ENCODE measurements at regions not wholly inside any gene's neighbourhood (a gene's known extent, or its start where the extent isn't known, plus 50 kb on each side); places are given as distances from the start of the nearest gene placed in this dataset.
"Not testable (repeated sequence)": the region's sequence is repeated elsewhere in the genome, so short reads cannot be mapped to it uniquely, and the experiment has no call there.

DNA sequence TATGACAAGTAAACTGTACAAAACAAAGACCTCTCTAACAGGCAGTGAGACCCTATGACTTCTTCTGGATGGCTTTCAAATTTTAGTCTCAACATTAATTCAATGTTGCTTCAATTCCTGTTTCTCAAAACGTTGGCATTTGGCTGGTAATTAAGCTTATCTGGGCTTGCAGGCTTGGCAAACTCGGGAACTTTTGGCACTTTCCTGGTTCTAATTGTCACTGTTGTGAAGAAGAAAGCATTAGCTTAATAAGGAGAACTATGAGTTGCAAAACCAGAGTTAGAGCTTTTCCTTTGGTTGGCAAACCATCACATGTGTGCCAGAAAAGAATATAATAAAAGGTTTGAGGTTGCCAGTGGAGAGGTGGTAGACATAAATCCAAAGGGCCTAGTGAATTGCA, 698.3 kb downstream of the LRRIQ3 start:
- Mint-ChIP-seq H3K27me3 (ENCODE audit: low read depth) (no peaks in the 10 kb centered on the region), H3K4me1 (ENCODE audit: low read depth) (no peaks in the 10 kb centered on the region), H3K27ac (no peak overlapping the region), H3K4me3 (no peak overlapping the region), H3K9me3 (peaks cover 9% of the 10 kb centered on the region), H3K36me3 (ENCODE audit: low read depth) (no peaks in the 10 kb centered on the region)
- intact Hi-C loops (cut with micrococcal nuclease), result no loop called here
- CTCF ChIA-PET, result no interaction called here
- DNase-seq, result no peak

DNA sequence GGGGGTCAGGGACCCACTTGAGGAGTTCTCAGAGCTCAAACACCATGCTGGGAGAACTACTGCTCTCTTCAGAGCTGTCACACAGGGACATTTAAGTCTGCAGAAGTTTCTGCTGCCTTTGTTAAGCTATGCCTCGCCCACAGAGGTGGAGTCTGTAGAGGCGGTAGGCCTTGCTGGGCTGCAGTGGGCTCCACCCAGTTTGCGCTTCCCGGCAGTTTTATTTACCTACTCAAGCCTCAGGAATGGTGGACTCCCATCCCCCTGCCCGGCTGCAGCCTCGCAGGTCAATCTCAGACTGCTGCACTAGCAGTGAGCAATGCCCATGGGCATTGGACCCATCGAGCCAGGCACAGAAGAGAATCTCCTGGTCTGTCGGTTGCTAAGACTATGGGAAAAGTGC, 706.4 kb downstream of the LRRIQ3 start:
- Mint-ChIP-seq H3K9me3 (peaks cover 10% of the 10 kb centered on the region), H3K27me3 (ENCODE audit: low read depth) (no peaks in the 10 kb centered on the region), H3K4me3 (no peak overlapping the region), H3K36me3 (ENCODE audit: low read depth) (no peaks in the 10 kb centered on the region), H3K4me1 (ENCODE audit: low read depth) (no peaks in the 10 kb centered on the region), H3K27ac (no peak overlapping the region)
- intact Hi-C loops (cut with micrococcal nuclease), result no loop called here
- no peak for DNase-seq
- CTCF ChIA-PET, result no interaction called here

DNA sequence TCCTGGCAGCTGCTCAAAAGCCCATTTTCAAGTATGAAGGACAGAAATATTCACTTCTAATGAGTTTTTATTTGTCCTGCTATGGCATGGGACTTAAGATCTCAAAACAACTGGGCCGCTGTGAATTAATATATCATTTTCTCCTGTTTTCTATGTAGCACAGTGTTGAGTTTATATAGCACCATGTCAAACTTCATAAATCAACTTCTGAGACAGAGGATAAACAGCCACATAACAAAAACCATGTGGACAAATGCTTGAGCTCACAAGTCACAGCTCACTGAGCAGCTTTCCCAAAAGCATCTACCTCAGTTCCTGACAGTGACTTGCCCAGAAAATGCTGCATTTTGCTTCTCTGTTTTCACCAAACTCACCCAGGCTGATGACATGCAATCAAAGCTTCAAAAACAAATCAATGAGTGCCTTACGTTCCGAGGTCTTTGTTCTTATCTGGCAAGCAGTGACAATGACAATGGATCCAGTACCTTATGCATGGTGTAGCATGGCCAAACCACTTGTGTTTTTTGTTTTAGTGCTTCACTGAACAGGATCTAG, 722.6 kb downstream of the LRRIQ3 start:
- Mint-ChIP-seq H3K4me3 (no peak overlapping the region), H3K9me3 (peaks cover 9% of the 10 kb centered on the region), H3K27me3 (ENCODE audit: low read depth) (no peaks in the 10 kb centered on the region), H3K27ac (no peak overlapping the region), H3K4me1 (ENCODE audit: low read depth) (no peaks in the 10 kb centered on the region), H3K36me3 (ENCODE audit: low read depth) (no peaks in the 10 kb centered on the region)
- no peak for DNase-seq
- CTCF ChIA-PET, result no interaction called here
- intact Hi-C loops (cut with micrococcal nuclease), result no loop called here

DNA sequence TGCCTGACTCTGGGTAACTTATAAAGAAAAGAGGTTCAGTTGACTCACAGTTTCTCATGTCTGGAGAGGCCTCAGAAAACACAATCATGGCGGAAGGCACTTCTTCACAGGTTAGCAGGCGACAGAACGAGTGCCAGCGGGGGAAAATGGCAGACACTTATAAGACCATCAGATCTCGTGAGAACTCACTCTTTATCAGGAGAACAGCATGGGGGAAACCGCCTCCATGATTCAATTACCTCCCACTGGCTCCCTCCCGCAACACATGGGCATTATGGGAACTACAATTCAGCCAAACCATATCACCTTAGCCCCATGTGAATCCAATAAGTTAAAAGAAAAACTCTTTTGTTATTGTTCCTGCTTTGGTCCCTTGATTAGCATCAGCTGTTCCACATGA, 725.2 kb downstream of the LRRIQ3 start:
- no peaks in the 10 kb centered on the region for H3K27me3 Mint-ChIP-seq (ENCODE audit: low read depth)
- DNase-seq, result no peak
- intact Hi-C loops (cut with micrococcal nuclease), result no loop called here
- H3K9me3 Mint-ChIP-seq, result peaks cover 9% of the 10 kb centered on the region
- no peak overlapping the region for H3K27ac Mint-ChIP-seq
- H3K36me3 Mint-ChIP-seq (ENCODE audit: low read depth), result no peaks in the 10 kb centered on the region
- no peaks in the 10 kb centered on the region for H3K4me1 Mint-ChIP-seq (ENCODE audit: low read depth)
- CTCF ChIA-PET, result no interaction called here
- H3K4me3 Mint-ChIP-seq, result no peak overlapping the region

DNA sequence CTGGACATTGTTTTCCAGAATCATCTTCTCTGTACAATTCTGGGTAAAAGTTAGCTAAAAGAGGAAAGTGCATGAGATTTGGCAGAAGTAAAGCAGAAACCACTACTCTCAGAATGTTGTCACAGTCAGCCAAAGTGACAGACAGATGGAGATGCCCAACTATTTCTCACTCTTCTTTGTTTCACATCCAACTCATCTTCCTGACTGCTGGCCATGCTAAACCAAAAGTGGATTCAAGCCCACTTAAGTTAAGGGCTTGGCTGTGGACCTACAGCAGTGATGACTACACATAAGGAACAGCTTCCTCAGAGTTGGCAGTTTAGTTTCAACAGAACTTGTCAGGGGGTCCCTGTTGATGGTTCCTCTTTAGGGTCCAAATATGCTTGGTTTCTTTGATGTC, 730.2 kb downstream of the LRRIQ3 start:
- H3K9me3 Mint-ChIP-seq, result peaks cover 3% of the 10 kb centered on the region
- H3K36me3 Mint-ChIP-seq (ENCODE audit: low read depth), result no peaks in the 10 kb centered on the region
- intact Hi-C loops (cut with micrococcal nuclease), result no loop called here
- CTCF ChIA-PET, result no interaction called here
- no peak overlapping the region for H3K27ac Mint-ChIP-seq
- no peaks in the 10 kb centered on the region for H3K27me3 Mint-ChIP-seq (ENCODE audit: low read depth)
- H3K4me3 Mint-ChIP-seq, result no peak overlapping the region
- no peak for DNase-seq
- no peaks in the 10 kb centered on the region for H3K4me1 Mint-ChIP-seq (ENCODE audit: low read depth)

DNA sequence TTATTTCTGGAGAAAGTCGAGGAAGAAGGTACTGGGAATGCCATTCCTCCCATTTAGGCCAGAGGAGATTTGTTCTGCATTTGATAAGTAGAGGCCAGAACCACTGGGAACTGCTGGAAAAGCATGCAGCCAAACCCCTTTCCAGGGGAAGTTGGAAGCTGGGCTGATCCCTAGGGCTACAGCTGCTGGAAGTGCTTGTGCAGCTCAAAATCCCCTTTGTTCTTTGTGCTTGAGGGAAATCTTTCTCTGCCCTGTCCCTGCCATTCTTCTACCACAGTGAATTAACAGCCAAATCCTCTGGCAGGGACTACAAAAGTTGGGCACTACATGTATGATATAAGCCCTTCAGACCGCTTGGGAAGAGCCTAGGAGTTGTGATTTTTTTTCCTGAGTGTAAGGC, 734.1 kb downstream of the LRRIQ3 start:
- intact Hi-C loops (cut with micrococcal nuclease), result no loop called here
- Mint-ChIP-seq H3K27me3 (ENCODE audit: low read depth) (no peaks in the 10 kb centered on the region), H3K4me1 (ENCODE audit: low read depth) (no peaks in the 10 kb centered on the region), H3K9me3 (peaks cover 1% of the 10 kb centered on the region), H3K4me3 (no peak overlapping the region), H3K27ac (no peak overlapping the region), H3K36me3 (ENCODE audit: low read depth) (no peaks in the 10 kb centered on the region)
- no peak for DNase-seq
- CTCF ChIA-PET, result no interaction called here

DNA sequence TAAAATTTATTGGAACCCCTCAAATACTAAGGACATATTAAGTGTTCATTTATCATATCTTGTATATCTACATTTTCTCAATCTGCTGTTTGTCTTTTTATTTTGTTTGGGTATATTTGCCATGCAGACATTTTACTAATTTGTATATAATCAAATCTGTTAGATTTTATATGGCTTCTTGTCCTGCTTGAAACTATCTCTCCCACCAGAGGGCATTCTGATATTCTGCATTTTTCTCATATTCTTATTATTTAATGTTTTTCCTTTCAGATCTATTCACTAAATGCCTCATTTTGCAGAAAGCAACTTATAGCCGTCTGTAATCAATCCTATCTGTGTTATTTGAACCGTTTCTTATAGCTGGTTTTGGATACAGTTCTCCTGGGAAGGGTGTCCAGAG, 745.5 kb downstream of the LRRIQ3 start:
- no peaks in the 10 kb centered on the region for H3K4me1 Mint-ChIP-seq (ENCODE audit: low read depth)
- no peak overlapping the region for H3K4me3 Mint-ChIP-seq
- no peak overlapping the region for H3K27ac Mint-ChIP-seq
- DNase-seq, result no peak
- H3K9me3 Mint-ChIP-seq, result no peaks in the 10 kb centered on the region
- no peaks in the 10 kb centered on the region for H3K36me3 Mint-ChIP-seq (ENCODE audit: low read depth)
- CTCF ChIA-PET, result no interaction called here
- intact Hi-C loops (cut with micrococcal nuclease), result no loop called here
- no peaks in the 10 kb centered on the region for H3K27me3 Mint-ChIP-seq (ENCODE audit: low read depth)

DNA sequence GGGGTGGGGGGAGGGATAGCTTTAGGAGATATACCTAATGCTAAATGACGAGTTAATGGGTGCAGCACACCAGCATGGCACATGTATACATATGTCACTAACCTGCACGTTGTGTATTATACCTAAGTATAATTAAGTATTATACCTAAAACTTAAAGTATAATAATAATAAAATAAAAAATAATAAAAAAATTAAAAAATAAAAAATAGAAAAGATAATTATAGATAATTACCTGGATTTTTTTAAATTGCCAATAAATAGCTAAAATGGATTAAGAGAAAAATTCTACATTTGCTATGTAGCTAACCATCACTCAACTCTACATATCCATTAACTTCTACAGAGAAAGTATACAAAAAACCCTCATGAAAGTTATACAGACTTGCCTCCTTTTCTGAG, 747.3 kb downstream of the LRRIQ3 start:
- intact Hi-C loops (cut with micrococcal nuclease); H3K27me3 Mint-ChIP-seq (ENCODE audit: low read depth); H3K9me3 Mint-ChIP-seq; H3K4me1 Mint-ChIP-seq (ENCODE audit: low read depth); H3K36me3 Mint-ChIP-seq (ENCODE audit: low read depth); H3K27ac Mint-ChIP-seq; H3K4me3 Mint-ChIP-seq; DNase-seq; CTCF ChIA-PET: not testable (repeated sequence)

DNA sequence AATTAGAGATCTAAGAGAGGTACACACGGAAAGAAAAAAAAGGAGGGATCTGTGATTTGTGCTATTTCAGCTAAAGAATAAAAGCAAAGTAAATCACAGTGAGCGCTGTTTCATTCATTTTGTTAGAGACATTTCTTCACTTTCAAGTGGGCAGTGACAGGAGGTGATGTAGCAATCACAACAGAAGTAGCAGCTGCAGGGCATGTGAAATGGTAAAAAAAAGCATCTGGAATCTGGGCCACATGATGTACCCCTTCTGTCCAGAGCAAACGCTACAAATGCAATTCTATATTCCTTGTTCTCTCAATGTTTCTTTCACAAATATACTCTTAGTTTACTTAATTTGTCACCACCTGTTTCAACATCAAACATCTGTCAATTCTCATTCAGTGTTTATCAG, 786.5 kb downstream of the LRRIQ3 start:
- H3K36me3 Mint-ChIP-seq (ENCODE audit: low read depth), result no peaks in the 10 kb centered on the region
- H3K9me3 Mint-ChIP-seq, result peaks cover 4% of the 10 kb centered on the region
- H3K4me1 Mint-ChIP-seq (ENCODE audit: low read depth), result no peaks in the 10 kb centered on the region
- H3K27me3 Mint-ChIP-seq (ENCODE audit: low read depth), result no peaks in the 10 kb centered on the region
- no peak overlapping the region for H3K4me3 Mint-ChIP-seq
- H3K27ac Mint-ChIP-seq, result no peak overlapping the region
- CTCF ChIA-PET, result no interaction called here
- DNase-seq, result no peak
- intact Hi-C loops (cut with micrococcal nuclease), result no loop called here

DNA sequence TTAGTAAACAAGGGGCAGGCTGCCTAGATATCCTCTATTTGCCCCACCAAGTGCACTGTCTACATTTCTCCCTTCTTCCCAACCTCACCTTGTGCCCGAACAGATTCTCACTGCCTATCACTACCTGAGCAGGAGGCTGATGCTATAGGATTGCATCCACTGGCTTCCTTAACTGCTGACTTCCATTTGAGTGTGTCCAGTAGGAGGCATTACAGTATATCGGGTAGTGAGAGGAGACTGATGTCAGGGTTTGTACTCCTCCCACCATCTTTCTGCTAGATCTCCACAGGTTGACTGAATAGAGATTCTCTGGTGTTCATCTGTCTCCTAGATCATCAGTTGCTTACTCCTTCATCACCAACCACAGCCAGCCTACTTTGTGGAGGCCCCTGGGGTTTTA, 796.3 kb downstream of the LRRIQ3 start:
- Mint-ChIP-seq H3K27me3 (ENCODE audit: low read depth) (no peaks in the 10 kb centered on the region), H3K9me3 (no peaks in the 10 kb centered on the region), H3K4me3 (no peak overlapping the region), H3K4me1 (ENCODE audit: low read depth) (no peaks in the 10 kb centered on the region), H3K27ac (no peak overlapping the region), H3K36me3 (ENCODE audit: low read depth) (no peaks in the 10 kb centered on the region)
- CTCF ChIA-PET, result no interaction called here
- DNase-seq, result no peak
- intact Hi-C loops (cut with micrococcal nuclease), result no loop called here

DNA sequence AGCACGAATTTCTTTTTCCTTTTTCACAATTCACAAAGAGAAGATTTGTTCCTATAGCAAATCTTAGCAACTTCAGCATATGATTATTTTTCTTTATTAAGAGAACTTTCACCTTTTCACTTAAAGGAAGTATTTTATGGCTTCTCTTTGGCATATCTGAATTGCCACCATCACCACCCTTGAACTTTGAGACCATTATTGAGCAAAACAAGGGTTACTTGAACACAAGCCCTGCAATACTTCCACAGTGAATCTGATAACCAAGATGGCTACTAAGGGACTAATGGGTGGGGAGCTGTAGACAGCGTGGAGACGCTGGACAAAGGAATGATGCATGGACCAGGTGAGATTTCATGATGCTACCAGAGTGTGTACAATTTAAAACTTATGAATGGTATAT, 815.0 kb downstream of the LRRIQ3 start:
- CTCF ChIA-PET, result no interaction called here
- no peaks in the 10 kb centered on the region for H3K4me1 Mint-ChIP-seq (ENCODE audit: low read depth)
- peaks cover 3% of the 10 kb centered on the region for H3K9me3 Mint-ChIP-seq
- no peaks in the 10 kb centered on the region for H3K36me3 Mint-ChIP-seq (ENCODE audit: low read depth)
- no peak for DNase-seq
- intact Hi-C loops (cut with micrococcal nuclease), result no loop called here
- H3K27ac Mint-ChIP-seq, result no peak overlapping the region
- H3K4me3 Mint-ChIP-seq, result no peak overlapping the region
- H3K27me3 Mint-ChIP-seq (ENCODE audit: low read depth), result no peaks in the 10 kb centered on the region

DNA sequence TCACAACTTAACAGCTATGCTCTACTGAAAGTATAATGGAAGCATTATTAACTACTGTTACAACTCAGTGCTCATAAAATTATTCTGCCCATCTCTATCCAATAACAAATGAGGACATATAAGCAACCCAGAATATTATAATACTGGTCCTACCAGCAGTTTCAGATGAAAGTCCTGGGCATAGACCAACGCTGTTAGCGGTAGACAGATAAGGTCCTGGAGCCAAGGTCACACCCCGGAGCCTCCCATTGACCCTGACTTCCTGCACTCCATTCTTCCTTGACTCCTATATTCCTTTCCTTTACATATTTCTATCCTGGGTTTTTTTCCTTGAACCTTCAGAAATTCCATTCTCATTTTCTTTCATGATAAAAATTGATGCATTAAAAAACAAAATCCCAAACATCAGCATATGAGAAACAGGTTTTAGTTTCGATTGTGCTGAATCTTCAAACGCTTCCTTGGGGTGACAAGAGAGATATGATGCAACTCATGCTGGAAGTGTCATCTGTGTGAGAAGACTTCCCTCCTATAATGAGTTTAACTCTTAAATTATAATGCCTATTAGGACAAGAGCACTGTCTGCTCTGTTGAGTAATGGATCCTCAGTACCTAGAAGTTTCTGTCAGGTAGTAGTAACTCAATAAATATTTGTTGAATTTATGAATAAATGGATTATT, 831.1 kb downstream of the LRRIQ3 start:
- intact Hi-C loops (cut with micrococcal nuclease), result no loop called here
- Mint-ChIP-seq H3K27me3 (ENCODE audit: low read depth) (no peaks in the 10 kb centered on the region), H3K36me3 (ENCODE audit: low read depth) (no peaks in the 10 kb centered on the region), H3K4me3 (no peak overlapping the region), H3K9me3 (peaks cover 3% of the 10 kb centered on the region), H3K27ac (no peak overlapping the region), H3K4me1 (ENCODE audit: low read depth) (no peaks in the 10 kb centered on the region)
- DNase-seq, result no peak
- CTCF ChIA-PET, result no interaction called here

DNA sequence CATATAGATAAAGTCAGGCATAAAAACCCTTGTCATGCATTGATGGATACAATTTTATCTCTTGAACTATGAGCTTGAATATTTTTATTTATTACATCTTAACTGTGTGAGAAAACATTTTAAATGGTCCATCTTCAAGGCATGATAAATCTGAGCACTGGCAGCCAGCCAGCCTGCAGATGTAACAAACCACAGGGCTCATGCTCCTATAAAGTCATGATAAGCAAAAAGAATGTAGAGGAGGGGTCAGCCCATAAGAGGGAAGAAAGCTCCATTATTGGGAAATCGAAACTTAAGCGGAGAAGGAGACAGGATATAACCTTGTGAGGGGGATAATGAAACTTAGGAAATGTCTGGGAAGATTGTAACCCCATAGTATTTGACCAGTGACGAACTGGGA, 839.0 kb downstream of the LRRIQ3 start:
- Mint-ChIP-seq H3K9me3 (peaks cover 8% of the 10 kb centered on the region), H3K4me1 (ENCODE audit: low read depth) (no peaks in the 10 kb centered on the region), H3K27me3 (ENCODE audit: low read depth) (no peaks in the 10 kb centered on the region), H3K4me3 (no peak overlapping the region), H3K27ac (no peak overlapping the region), H3K36me3 (ENCODE audit: low read depth) (no peaks in the 10 kb centered on the region)
- intact Hi-C loops (cut with micrococcal nuclease), result no loop called here
- CTCF ChIA-PET, result no interaction called here
- DNase-seq, result no peak

DNA sequence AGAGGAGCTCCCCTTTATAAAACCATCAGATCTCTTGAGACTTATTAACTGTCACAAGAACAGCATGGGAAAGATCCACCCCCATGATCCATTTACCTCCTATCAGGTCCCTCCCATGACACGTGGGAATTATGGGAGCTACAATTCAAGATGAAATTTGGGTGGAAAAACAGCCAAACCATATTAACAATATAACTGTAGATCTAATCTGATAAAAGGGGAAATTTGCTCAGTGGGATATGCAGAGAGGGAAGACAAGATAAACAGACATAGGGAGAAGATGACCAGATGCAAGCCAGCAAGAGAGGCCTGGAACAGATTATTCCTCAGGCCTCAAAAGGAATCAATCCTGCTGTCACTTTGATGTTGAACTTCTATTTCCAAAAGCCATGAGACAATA, 841.5 kb downstream of the LRRIQ3 start:
- H3K9me3 Mint-ChIP-seq, result peaks cover 8% of the 10 kb centered on the region
- H3K36me3 Mint-ChIP-seq (ENCODE audit: low read depth), result no peaks in the 10 kb centered on the region
- H3K4me3 Mint-ChIP-seq, result no peak overlapping the region
- CTCF ChIA-PET, result no interaction called here
- no peaks in the 10 kb centered on the region for H3K27me3 Mint-ChIP-seq (ENCODE audit: low read depth)
- no peak for DNase-seq
- no peaks in the 10 kb centered on the region for H3K4me1 Mint-ChIP-seq (ENCODE audit: low read depth)
- intact Hi-C loops (cut with micrococcal nuclease), result no loop called here
- H3K27ac Mint-ChIP-seq, result no peak overlapping the region

All from activated naive CD4-positive, alpha-beta T cell treated with anti-CD3 and anti-CD28 coated beads for 36 hours (primary cell).